ENCODE measurements at regions not wholly inside any gene's neighbourhood (a gene's known extent, or its start where the extent isn't known, plus 50 kb on each side); places are given as distances from the start of the nearest gene placed in this dataset.

DNA sequence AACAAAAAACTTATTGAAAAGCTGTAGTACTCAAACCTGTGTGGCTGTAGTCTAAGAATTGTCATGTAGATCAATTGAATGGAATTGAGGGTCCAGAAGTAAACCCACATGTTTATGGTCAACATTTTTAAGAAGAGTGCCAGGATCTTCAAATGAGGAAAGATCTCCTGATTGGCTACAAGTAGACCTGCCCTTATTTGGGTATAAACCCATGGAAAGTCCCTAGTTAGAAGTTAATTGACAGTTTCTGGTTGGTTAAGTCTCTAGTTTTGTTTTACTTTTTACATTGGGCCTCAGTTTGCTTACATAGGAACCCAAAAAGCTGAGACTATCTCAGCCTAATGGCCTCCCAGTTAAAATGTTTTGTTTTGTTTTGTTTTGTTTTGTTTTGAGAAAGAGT, 91.9 kb upstream of the RESF1 start (continued):
- TF ChIP-seq, protein P1, sequence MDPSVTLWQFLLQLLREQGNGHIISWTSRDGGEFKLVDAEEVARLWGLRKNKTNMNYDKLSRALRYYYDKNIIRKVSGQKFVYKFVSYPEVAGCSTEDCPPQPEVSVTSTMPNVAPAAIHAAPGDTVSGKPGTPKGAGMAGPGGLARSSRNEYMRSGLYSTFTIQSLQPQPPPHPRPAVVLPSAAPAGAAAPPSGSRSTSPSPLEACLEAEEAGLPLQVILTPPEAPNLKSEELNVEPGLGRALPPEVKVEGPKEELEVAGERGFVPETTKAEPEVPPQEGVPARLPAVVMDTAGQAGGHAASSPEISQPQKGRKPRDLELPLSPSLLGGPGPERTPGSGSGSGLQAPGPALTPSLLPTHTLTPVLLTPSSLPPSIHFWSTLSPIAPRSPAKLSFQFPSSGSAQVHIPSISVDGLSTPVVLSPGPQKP (IDR thresholded peaks at IDR 0.05; ENCODE audit: low read depth, low read length) = no peak
- TF ChIP-seq, protein P2, sequence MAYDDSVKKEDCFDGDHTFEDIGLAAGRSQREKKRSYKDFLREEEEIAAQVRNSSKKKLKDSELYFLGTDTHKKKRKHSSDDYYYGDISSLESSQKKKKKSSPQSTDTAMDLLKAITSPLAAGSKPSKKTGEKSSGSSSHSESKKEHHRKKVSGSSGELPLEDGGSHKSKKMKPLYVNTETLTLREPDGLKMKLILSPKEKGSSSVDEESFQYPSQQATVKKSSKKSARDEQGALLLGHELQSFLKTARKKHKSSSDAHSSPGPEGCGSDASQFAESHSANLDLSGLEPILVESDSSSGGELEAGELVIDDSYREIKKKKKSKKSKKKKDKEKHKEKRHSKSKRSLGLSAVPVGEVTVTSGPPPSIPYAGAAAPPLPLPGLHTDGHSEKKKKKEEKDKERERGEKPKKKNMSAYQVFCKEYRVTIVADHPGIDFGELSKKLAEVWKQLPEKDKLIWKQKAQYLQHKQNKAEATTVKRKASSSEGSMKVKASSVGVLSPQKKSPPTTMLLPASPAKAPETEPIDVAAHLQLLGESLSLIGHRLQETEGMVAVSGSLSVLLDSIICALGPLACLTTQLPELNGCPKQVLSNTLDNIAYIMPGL (CRISPR knock-in tag; IDR thresholded peaks at IDR 0.05; ENCODE audit: borderline replicate concordance) = no peak

DNA sequence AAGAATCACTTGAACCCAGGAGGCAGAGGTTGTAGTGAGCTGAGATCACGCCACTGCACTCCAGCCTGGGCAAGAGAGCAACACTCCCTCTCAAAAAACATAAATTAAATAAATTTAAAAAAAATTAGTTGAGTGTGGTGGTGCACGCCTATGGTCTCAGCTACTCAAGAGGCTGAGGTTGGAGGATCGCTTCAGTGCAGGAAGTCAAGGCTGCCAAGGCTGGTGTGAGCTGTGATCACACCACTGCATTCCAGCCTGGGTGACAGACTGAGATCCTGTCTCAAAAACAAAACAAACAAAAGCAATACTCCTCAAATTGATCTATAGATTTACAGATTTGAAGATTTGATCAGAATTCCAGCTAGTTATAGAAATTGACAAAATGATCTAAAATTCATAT, 92.7 kb upstream of the RESF1 start:
- Histone ChIP-seq H3K4me1 (no peaks in the 10 kb centered on the region), H3K4me2 (no peak overlapping the region), H3K4me3 (no peak overlapping the region), H3K27ac (no peak overlapping the region), H3K9me3 (no peaks in the 10 kb centered on the region)
- TF ChIP-seq EP300 (IDR thresholded peaks at IDR 0.05) (no peak), GATA3 (IDR thresholded peaks at IDR 0.05; ENCODE audit: borderline replicate concordance) (no peak), MAZ (IDR thresholded peaks at IDR 0.05; ENCODE audit: borderline replicate concordance, low read depth, low read length) (no peak), SMC3 (IDR thresholded peaks at IDR 0.05) (no peak), SREBF2 (IDR thresholded peaks at IDR 0.05) (no peak), HOXA7 (CRISPR knock-in tag; IDR thresholded peaks at IDR 0.05) (no peak), BHLHE40 (IDR thresholded peaks at IDR 0.05; ENCODE audit: low read depth, low read length) (no peak), KDM1A (IDR thresholded peaks at IDR 0.05; ENCODE audit: low read depth) (no peak), HDAC2 (IDR thresholded peaks at IDR 0.05) (no peak), FOXS1 (CRISPR knock-in tag; IDR thresholded peaks at IDR 0.05) (no peak), EHF (CRISPR knock-in tag; IDR thresholded peaks at IDR 0.05) (no peak), NFE2L2 (conservative IDR thresholded peaks at IDR 0.05; ENCODE audit: low read length) (no peak), HOXB5 (CRISPR knock-in tag; IDR thresholded peaks at IDR 0.05) (no peak), ZSCAN20 (CRISPR knock-in tag; IDR thresholded peaks at IDR 0.05) (no peak), CHD2 (IDR thresholded peaks at IDR 0.05; ENCODE audit: low read length, partially characterized antibody) (no peak), ESRRA (IDR thresholded peaks at IDR 0.05; ENCODE audit: borderline replicate concordance, low read length) (no peak), KDM5A (IDR thresholded peaks at IDR 0.05) (no peak), FOSB (CRISPR knock-in tag; IDR thresholded peaks at IDR 0.05) (no peak)
- TF ChIP-seq, protein P3, sequence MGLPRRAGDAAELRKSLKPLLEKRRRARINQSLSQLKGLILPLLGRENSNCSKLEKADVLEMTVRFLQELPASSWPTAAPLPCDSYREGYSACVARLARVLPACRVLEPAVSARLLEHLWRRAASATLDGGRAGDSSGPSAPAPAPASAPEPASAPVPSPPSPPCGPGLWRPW (IDR thresholded peaks at IDR 0.05) = no peak
- TF ChIP-seq, protein P2 (CRISPR knock-in tag; IDR thresholded peaks at IDR 0.05; ENCODE audit: borderline replicate concordance) = no peak
- ATAC-seq (no peak), DNase-seq (ENCODE audit: low read depth in 1 of 2, low spot score in 1 of 2) (no peak), FAIRE-seq (no peak)
- 89% methylated on average over 3 of the region's 3 CpGs for WGBS (ENCODE audit: missing lambda C conversion rate)
- ChIA-PET CTCF (no interaction called here), POLR2A (no interaction called here)

DNA sequence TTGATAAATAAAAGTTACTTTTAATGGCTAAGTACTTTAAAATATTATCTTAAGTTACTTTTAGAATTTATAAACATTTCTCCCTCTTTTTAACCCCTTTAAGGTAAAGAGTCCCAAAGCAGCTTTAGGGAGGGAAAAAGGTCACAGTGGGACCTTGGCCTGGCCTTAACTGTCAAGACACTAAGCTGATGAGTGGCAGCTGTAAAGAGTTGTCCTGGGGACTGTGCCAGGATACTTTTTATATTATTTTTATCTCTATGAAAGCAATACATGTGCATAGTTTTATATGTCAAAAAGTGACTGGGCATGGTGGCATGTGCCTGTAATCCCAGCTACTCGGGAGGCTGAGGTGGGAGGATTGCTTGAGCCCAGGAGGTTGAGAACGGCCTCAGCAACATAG, 94.2 kb upstream of the RESF1 start:
- Histone ChIP-seq H3K27ac (no peak overlapping the region), H3K9me3 (no peaks in the 10 kb centered on the region), H3K4me3 (no peak overlapping the region), H3K4me1 (no peaks in the 10 kb centered on the region), H3K4me2 (no peak overlapping the region)
- 49% methylated on average over 2 of the region's 2 CpGs for WGBS (ENCODE audit: missing lambda C conversion rate)
- ATAC-seq (no peak), DNase-seq (ENCODE audit: low read depth in 1 of 2, low spot score in 1 of 2) (no peak), FAIRE-seq (no peak)
- TF ChIP-seq, protein P4, sequence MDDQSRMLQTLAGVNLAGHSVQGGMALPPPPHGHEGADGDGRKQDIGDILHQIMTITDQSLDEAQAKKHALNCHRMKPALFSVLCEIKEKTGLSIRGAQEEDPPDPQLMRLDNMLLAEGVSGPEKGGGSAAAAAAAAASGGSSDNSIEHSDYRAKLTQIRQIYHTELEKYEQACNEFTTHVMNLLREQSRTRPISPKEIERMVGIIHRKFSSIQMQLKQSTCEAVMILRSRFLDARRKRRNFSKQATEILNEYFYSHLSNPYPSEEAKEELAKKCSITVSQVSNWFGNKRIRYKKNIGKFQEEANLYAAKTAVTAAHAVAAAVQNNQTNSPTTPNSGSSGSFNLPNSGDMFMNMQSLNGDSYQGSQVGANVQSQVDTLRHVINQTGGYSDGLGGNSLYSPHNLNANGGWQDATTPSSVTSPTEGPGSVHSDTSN (IDR thresholded peaks at IDR 0.05) = no peak
- TF ChIP-seq, protein P5, sequence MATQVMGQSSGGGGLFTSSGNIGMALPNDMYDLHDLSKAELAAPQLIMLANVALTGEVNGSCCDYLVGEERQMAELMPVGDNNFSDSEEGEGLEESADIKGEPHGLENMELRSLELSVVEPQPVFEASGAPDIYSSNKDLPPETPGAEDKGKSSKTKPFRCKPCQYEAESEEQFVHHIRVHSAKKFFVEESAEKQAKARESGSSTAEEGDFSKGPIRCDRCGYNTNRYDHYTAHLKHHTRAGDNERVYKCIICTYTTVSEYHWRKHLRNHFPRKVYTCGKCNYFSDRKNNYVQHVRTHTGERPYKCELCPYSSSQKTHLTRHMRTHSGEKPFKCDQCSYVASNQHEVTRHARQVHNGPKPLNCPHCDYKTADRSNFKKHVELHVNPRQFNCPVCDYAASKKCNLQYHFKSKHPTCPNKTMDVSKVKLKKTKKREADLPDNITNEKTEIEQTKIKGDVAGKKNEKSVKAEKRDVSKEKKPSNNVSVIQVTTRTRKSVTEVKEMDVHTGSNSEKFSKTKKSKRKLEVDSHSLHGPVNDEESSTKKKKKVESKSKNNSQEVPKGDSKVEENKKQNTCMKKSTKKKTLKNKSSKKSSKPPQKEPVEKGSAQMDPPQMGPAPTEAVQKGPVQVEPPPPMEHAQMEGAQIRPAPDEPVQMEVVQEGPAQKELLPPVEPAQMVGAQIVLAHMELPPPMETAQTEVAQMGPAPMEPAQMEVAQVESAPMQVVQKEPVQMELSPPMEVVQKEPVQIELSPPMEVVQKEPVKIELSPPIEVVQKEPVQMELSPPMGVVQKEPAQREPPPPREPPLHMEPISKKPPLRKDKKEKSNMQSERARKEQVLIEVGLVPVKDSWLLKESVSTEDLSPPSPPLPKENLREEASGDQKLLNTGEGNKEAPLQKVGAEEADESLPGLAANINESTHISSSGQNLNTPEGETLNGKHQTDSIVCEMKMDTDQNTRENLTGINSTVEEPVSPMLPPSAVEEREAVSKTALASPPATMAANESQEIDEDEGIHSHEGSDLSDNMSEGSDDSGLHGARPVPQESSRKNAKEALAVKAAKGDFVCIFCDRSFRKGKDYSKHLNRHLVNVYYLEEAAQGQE (IDR thresholded peaks at IDR 0.05) = no peak
- TF ChIP-seq GATA3 (IDR thresholded peaks at IDR 0.05; ENCODE audit: borderline replicate concordance) = no peak
- CTCF ChIA-PET = interaction anchor here (1.1 kb wide), 1 partner anchor 18 kb away, joined by 6 read pairs; no protein-coding TSS in a partner anchor
- POLR2A ChIA-PET = no interaction called here
